ENCODE measurements at regions not wholly inside any gene's neighbourhood (a gene's known extent, or its start where the extent isn't known, plus 50 kb on each side); places are given as distances from the start of the nearest gene placed in this dataset.
"Not testable (repeated sequence)": the region's sequence is repeated elsewhere in the genome, so short reads cannot be mapped to it uniquely, and the experiment has no call there.

- no peaks in the 10 kb centered on the region for H3K36me3 ChIP-seq (ENCODE audit: insufficient read depth)
- no peaks in the 10 kb centered on the region for H3K4me1 ChIP-seq (ENCODE audit: insufficient read depth)
- H3K4me3 ChIP-seq = no peak overlapping the region
- ATAC-seq = no peak
- no peaks in the 10 kb centered on the region for H4K20me1 ChIP-seq (replicated peaks; ENCODE audit: insufficient read depth)
- Mint-ChIP-seq H3K27me3 (ENCODE audit: insufficient read depth, low read depth, poor library complexity) (peaks cover 3% of the 10 kb centered on the region), H3K9me3 (no peaks in the 10 kb centered on the region), H3K27ac (no peak overlapping the region), H3K36me3 (ENCODE audit: low read depth) (no peaks in the 10 kb centered on the region), H3K4me1 (peaks cover 5% of the 10 kb centered on the region; the same call in 1 of the 3 replicates), H3K4me3 (no peak overlapping the region)
- no peaks in the 10 kb centered on the region for H3F3A ChIP-seq (replicated peaks; ENCODE audit: low read depth)
- no peaks in the 10 kb centered on the region for H3K79me2 ChIP-seq (replicated peaks; ENCODE audit: insufficient read depth)
- H3K27me3 ChIP-seq (ENCODE audit: insufficient read depth) = no peaks in the 10 kb centered on the region
- H3K4me2 ChIP-seq = no peak overlapping the region
- no peak overlapping the region for H3K27ac ChIP-seq (ENCODE audit: low read depth)
- DNase-seq (ENCODE audit: low spot score) = no peak
- H3K9me2 ChIP-seq (ENCODE audit: insufficient read depth) = no peaks in the 10 kb centered on the region
- no peak overlapping the region for H2AFZ ChIP-seq
- TF ChIP-seq EZH2phosphoT487 (IDR thresholded peaks at IDR 0.05; ENCODE audit: unreplicated experiment) (no peak), CREB1 (CRISPR knock-in tag; IDR thresholded peaks at IDR 0.05; ENCODE audit: low read depth) (no peak), CTCF (conservative IDR thresholded peaks at IDR 0.05; ENCODE audit: low read depth in 2 of 2) (no peak)
Observed at GRCh38 chr14:29982993-29983392, 55.3 kb upstream of the PRKD1 start.

GRCh38 chr14:29990344-29990857 is 62.8 kb upstream of the PRKD1 start:
- H3K27me3 ChIP-seq (ENCODE audit: insufficient read depth); H3K9me2 ChIP-seq (ENCODE audit: insufficient read depth); H3K79me2 ChIP-seq (replicated peaks; ENCODE audit: insufficient read depth); H3K36me3 ChIP-seq (ENCODE audit: insufficient read depth); H3K9me3 Mint-ChIP-seq; H3K27ac Mint-ChIP-seq; H3K4me2 ChIP-seq; H3F3A ChIP-seq (replicated peaks; ENCODE audit: low read depth); DNase-seq (ENCODE audit: low spot score); H3K36me3 Mint-ChIP-seq (ENCODE audit: low read depth); H3K4me1 ChIP-seq (ENCODE audit: insufficient read depth); H3K4me1 Mint-ChIP-seq; H3K4me3 ChIP-seq; H4K20me1 ChIP-seq (replicated peaks; ENCODE audit: insufficient read depth); H3K27ac ChIP-seq (ENCODE audit: low read depth); H2AFZ ChIP-seq; H3K27me3 Mint-ChIP-seq (ENCODE audit: insufficient read depth, low read depth, poor library complexity); ATAC-seq; H3K4me3 Mint-ChIP-seq: not testable (repeated sequence)

GRCh38 chr14:29990993-29991392 is 63.3 kb upstream of the PRKD1 start:
- H3K27me3 Mint-ChIP-seq (ENCODE audit: insufficient read depth, low read depth, poor library complexity) = peaks cover 3% of the 10 kb centered on the region
- H3K4me3 ChIP-seq = no peak overlapping the region
- no peaks in the 10 kb centered on the region for H3K4me1 Mint-ChIP-seq
- DNase-seq (ENCODE audit: low spot score) = no peak
- no peaks in the 10 kb centered on the region for H3K27me3 ChIP-seq (ENCODE audit: insufficient read depth)
- no peak overlapping the region for H3K27ac Mint-ChIP-seq
- peaks cover 3% of the 10 kb centered on the region; the same call in 1 of the 2 replicates for H3K9me2 ChIP-seq (ENCODE audit: insufficient read depth)
- H3K4me3 Mint-ChIP-seq = no peak overlapping the region
- no peaks in the 10 kb centered on the region for H3K4me1 ChIP-seq (ENCODE audit: insufficient read depth)
- no peaks in the 10 kb centered on the region for H3F3A ChIP-seq (replicated peaks; ENCODE audit: low read depth)
- no peaks in the 10 kb centered on the region for H3K36me3 Mint-ChIP-seq (ENCODE audit: low read depth)
- no peaks in the 10 kb centered on the region for H4K20me1 ChIP-seq (replicated peaks; ENCODE audit: insufficient read depth)
- H3K9me3 Mint-ChIP-seq = no peaks in the 10 kb centered on the region
- no peak for ATAC-seq
- no peak overlapping the region for H2AFZ ChIP-seq
- no peak overlapping the region for H3K4me2 ChIP-seq
- H3K27ac ChIP-seq (ENCODE audit: low read depth) = no peak overlapping the region
- no peaks in the 10 kb centered on the region for H3K79me2 ChIP-seq (replicated peaks; ENCODE audit: insufficient read depth)
- no peaks in the 10 kb centered on the region for H3K36me3 ChIP-seq (ENCODE audit: insufficient read depth)
- TF ChIP-seq REST (IDR thresholded peaks at IDR 0.05; ENCODE audit: unreplicated experiment) (no peak), CTCF (conservative IDR thresholded peaks at IDR 0.05; ENCODE audit: low read depth in 2 of 2) (no peak), EZH2 (IDR thresholded peaks at IDR 0.05; ENCODE audit: low read depth, unreplicated experiment) (no peak), EZH2phosphoT487 (IDR thresholded peaks at IDR 0.05; ENCODE audit: unreplicated experiment) (no peak)

Measured in GM23338 (cell line).